Endodermal cell (in vitro differentiated cells): ENCODE measurements at regions not wholly inside any gene's neighbourhood (a gene's known extent, or its start where the extent isn't known, plus 50 kb on each side); places are given as distances from the start of the nearest gene placed in this dataset.
"Not testable (repeated sequence)": the region's sequence is repeated elsewhere in the genome, so short reads cannot be mapped to it uniquely, and the experiment has no call there.

ENCODE experiments used
- DNase-seq: peaks from one replicate; pipeline ENCODE4 v3.0.0-alpha.2; 2017
- H3K27ac ChIP-seq: 2 replicates; pipeline ENCODE4 v1.5.1; 2013; ENCODE audit warnings: mild to moderate bottlenecking, low read depth, low read length, moderate library complexity
- H3K27me3 ChIP-seq: 2 replicates; pipeline ENCODE4 v1.6.1; 2013; ENCODE audit warnings: mild to moderate bottlenecking, low read length, moderate library complexity; ENCODE audit not compliant: insufficient read depth, control insufficient read depth, poor library complexity, severe bottlenecking
- H3K36me3 ChIP-seq: 2 replicates; pipeline ENCODE4 v1.7.0; 2013; ENCODE audit warnings: mild to moderate bottlenecking, low read length, moderate library complexity; ENCODE audit not compliant: control insufficient read depth, insufficient read depth
- H3K4me1 ChIP-seq: one replicate; pipeline ENCODE4 v1.7.0; 2013; ENCODE audit warnings: low read length; ENCODE audit not compliant: control insufficient read depth, insufficient read depth
- H3K4me3 ChIP-seq: 2 replicates; pipeline ENCODE4 v1.5.1; 2013; ENCODE audit warnings: mild to moderate bottlenecking, low read length, moderate library complexity
- H3K9ac ChIP-seq: 2 replicates; pipeline ENCODE4 v1.6.1; 2013; ENCODE audit warnings: mild to moderate bottlenecking, low read length, moderate library complexity; ENCODE audit not compliant: poor library complexity, severe bottlenecking; ENCODE audit errors: extremely low read depth
- H3K9me3 ChIP-seq: 2 replicates; pipeline ENCODE4 v1.6.1; 2013; ENCODE audit warnings: mild to moderate bottlenecking, low read length, moderate library complexity; ENCODE audit not compliant: control insufficient read depth
- H3K27ac Mint-ChIP-seq: 2 replicates; pipeline ENCODE4 v1.8.0; 2020; ENCODE audit warnings: mixed read lengths
- H3K27me3 Mint-ChIP-seq: 2 replicates; pipeline ENCODE4 v1.8.0; 2021; ENCODE audit warnings: mild to moderate bottlenecking, mixed read lengths; ENCODE audit not compliant: insufficient read depth
- H3K36me3 Mint-ChIP-seq: 2 replicates; pipeline ENCODE4 v1.8.0; 2020; ENCODE audit warnings: low read depth, mixed read lengths
- H3K4me1 Mint-ChIP-seq: 2 replicates; pipeline ENCODE4 v1.8.0; 2020; ENCODE audit warnings: mixed read lengths
- H3K4me3 Mint-ChIP-seq: 2 replicates; pipeline ENCODE4 v1.8.0; 2020; ENCODE audit warnings: mild to moderate bottlenecking, moderate library complexity, mixed read lengths
- H3K9me3 Mint-ChIP-seq: 2 replicates; pipeline ENCODE4 v1.8.0; 2020; ENCODE audit warnings: mild to moderate bottlenecking, mixed read lengths
- WGBS, 2 experiments: methylation state at CpG; one replicate each; pipeline versions ENCODE4 v1.1.5 to v1.1.7; 2013; ENCODE audit warnings: missing lambda C conversion rate in 2 of 2, mixed read lengths in 1 of 2; ENCODE audit not compliant: insufficient coverage in 1 of 2, insufficient read length in 1 of 2; 5-methylcytosine and 5-hydroxymethylcytosine counted together
- TF ChIP-seq, protein P1 (sequence below): fragments of 200-600 bp; sonication (generic); conservative IDR thresholded peaks from 2 replicates; pipeline ENCODE4 v1.5.0; 2021; ENCODE audit warnings: antibody characterized with exemption, mild to moderate bottlenecking

DNA sequence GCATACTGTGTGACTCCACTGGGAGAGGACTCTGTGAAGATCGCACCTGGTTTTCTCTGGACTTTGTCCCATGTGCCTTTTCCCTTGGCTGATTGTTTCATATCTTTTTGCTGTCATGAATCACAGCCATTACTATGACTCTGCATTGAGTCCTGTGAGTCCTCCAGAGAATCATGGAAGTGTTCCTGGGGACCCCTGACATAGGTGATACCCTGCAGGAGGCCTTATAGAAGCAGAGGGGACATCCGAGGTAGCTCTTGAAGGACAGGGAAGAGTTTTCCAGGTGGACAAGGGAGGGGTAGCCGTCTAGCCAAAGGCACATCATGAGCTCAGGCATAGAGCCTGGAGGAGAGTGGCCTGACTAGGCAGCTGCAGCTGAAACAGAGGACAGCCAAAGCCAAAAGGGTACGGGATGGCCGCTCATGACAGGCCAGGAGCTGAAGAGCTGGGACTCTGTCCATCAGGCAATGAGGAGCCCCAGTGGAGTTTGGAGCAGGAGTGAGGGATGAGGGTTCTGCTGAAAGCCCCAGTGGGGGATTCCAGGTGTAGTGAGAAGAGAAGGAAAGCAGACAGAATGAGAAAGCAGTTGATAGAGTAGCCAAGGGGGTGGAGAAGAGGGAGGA lies 86.6 kb upstream of the TOX2 start:
- Mint-ChIP-seq H3K4me1 (no peaks in the 10 kb centered on the region), H3K27ac (no peak overlapping the region), H3K4me3 (no peak overlapping the region), H3K36me3 (no peaks in the 10 kb centered on the region), H3K27me3 (peaks cover 14% of the 10 kb centered on the region), H3K9me3 (no peaks in the 10 kb centered on the region)
- Histone ChIP-seq H3K27ac (no peak overlapping the region), H3K4me3 (no peak overlapping the region), H3K36me3 (no peaks in the 10 kb centered on the region), H3K4me1 (no peaks in the 10 kb centered on the region), H3K9ac (no peak overlapping the region), H3K9me3 (no peaks in the 10 kb centered on the region), H3K27me3 (no peaks in the 10 kb centered on the region)
- WGBS, 2 experiments = 90 to 100% methylated on average over 5 of the region's 5 CpGs
- TF ChIP-seq, protein P1, sequence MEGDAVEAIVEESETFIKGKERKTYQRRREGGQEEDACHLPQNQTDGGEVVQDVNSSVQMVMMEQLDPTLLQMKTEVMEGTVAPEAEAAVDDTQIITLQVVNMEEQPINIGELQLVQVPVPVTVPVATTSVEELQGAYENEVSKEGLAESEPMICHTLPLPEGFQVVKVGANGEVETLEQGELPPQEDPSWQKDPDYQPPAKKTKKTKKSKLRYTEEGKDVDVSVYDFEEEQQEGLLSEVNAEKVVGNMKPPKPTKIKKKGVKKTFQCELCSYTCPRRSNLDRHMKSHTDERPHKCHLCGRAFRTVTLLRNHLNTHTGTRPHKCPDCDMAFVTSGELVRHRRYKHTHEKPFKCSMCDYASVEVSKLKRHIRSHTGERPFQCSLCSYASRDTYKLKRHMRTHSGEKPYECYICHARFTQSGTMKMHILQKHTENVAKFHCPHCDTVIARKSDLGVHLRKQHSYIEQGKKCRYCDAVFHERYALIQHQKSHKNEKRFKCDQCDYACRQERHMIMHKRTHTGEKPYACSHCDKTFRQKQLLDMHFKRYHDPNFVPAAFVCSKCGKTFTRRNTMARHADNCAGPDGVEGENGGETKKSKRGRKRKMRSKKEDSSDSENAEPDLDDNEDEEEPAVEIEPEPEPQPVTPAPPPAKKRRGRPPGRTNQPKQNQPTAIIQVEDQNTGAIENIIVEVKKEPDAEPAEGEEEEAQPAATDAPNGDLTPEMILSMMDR = no peak
- DNase-seq = no peak

DNA sequence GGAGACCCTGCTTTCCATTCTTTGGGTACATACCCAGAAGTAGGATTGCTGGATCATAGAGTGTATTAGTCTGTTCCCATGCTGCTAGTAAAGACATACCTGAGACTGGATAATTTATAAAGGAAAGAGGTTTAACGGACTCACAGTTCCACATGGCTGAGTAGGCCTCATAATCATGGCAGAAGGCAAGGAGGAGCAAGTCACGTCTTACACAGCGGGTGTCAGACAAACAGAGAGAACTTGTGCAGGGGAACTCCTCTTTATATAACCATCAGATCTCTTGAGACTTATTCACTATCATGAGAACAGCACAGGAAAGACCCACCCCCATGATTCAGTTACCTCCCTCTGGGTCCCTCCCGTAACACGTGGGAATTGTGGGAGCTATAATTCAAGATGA lies 87.7 kb upstream of the TOX2 start:
- H3K27ac ChIP-seq, H3K4me1 ChIP-seq, DNase-seq, H3K36me3 Mint-ChIP-seq, H3K9me3 Mint-ChIP-seq, H3K27ac Mint-ChIP-seq, H3K4me1 Mint-ChIP-seq, H3K4me3 Mint-ChIP-seq, H3K9me3 ChIP-seq, H3K9ac ChIP-seq, H3K27me3 ChIP-seq, H3K36me3 ChIP-seq, H3K4me3 ChIP-seq: not testable (repeated sequence)
- H3K27me3 Mint-ChIP-seq = peaks cover 16% of the 10 kb centered on the region
- 75 to 89% methylated on average over 3 to 5 of the region's 5 CpGs for WGBS, 2 experiments

DNA sequence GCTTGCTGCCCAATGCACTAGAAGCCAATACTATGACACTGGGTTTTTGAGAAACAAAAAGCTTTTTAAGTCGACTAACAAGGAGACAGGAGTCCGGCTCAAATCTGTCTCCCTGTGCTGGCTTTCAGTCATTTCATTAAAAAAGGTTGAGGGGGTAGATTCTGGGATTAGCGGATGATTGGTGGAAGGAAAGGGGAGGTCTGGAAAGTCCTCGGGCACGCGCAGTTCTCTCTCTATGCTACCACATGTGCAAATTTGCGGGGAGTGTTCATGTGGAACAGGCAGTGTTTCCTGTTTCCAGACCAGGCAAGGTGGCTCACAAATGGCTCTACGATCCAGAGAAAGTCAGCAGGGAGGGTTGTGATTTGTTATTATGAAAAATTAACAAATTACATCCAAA lies 89.1 kb upstream of the TOX2 start:
- Mint-ChIP-seq H3K27me3 (peaks cover 12% of the 10 kb centered on the region), H3K9me3 (peaks cover 4% of the 10 kb centered on the region), H3K36me3 (no peaks in the 10 kb centered on the region), H3K4me3 (no peak overlapping the region), H3K4me1 (no peaks in the 10 kb centered on the region), H3K27ac (no peak overlapping the region)
- Histone ChIP-seq H3K36me3 (no peaks in the 10 kb centered on the region), H3K4me1 (no peaks in the 10 kb centered on the region), H3K4me3 (no peak overlapping the region), H3K27me3 (no peaks in the 10 kb centered on the region), H3K9ac (no peak overlapping the region), H3K27ac (no peak overlapping the region), H3K9me3 (no peaks in the 10 kb centered on the region)
- DNase-seq = no peak
- 76 to 86% methylated on average over 4 to 7 of the region's 8 CpGs for WGBS, 2 experiments
- TF ChIP-seq, protein P1 = no peak

DNA sequence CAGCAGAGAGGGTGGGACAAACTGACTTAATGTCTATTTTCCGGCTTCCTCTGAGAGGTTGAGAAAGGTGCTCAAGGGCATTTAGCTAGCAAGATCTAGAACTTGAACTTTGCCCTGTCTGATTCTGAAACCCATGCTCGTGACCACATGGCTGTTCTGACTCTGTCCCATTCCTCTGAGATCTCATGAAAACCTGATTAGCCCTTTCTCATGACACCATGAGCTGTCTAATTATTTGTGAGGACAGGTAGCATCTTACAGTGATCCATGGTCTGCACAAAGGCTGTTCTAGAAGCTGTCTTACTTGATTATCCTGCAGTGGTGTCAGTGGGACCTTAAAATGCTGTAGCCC lies 89.6 kb upstream of the TOX2 start:
- H3K27me3 Mint-ChIP-seq = peaks cover 12% of the 10 kb centered on the region
- H3K4me1 Mint-ChIP-seq = no peaks in the 10 kb centered on the region
- H3K9ac ChIP-seq = no peak overlapping the region
- no peak overlapping the region for H3K27ac Mint-ChIP-seq
- H3K4me1 ChIP-seq = no peaks in the 10 kb centered on the region
- TF ChIP-seq, protein P1 = no peak
- no peak for DNase-seq
- H3K4me3 ChIP-seq = no peak overlapping the region
- peaks cover 5% of the 10 kb centered on the region for H3K9me3 Mint-ChIP-seq
- H3K9me3 ChIP-seq = no peaks in the 10 kb centered on the region
- no peak overlapping the region for H3K27ac ChIP-seq
- 83 to 87% methylated on average over 2 of the region's 2 CpGs for WGBS, 2 experiments
- no peaks in the 10 kb centered on the region for H3K36me3 ChIP-seq
- no peaks in the 10 kb centered on the region for H3K27me3 ChIP-seq
- no peaks in the 10 kb centered on the region for H3K36me3 Mint-ChIP-seq
- H3K4me3 Mint-ChIP-seq = no peak overlapping the region
